Ascending aorta (tissue), 2 donors: ENCODE measurements at regions not wholly inside any gene's neighbourhood (a gene's known extent, or its start where the extent isn't known, plus 50 kb on each side); places are given as distances from the start of the nearest gene placed in this dataset.

Experiments used
- DNase-seq, 2 donors: peaks; one replicate each; pipeline ENCODE4 v3.0.0-alpha.2; 2019; ENCODE audit warnings: low spot score in 2 of 2
- H3K27ac ChIP-seq, 2 donors: fragments of 200-600 bp; sonication (generic); one replicate each; pipeline ENCODE4 v1.5.1; 2016 to 2017; ENCODE audit warnings: mild to moderate bottlenecking in 1 of 2
- H3K27me3 ChIP-seq: fragments of 200-600 bp; sonication (generic); one replicate; pipeline ENCODE4 v1.5.1; 2017
- H3K36me3 ChIP-seq, 2 donors: fragments of 200-600 bp; sonication (generic); one replicate each; pipeline ENCODE4 v1.5.1; 2016
- H3K4me1 ChIP-seq, 2 donors: fragments of 200-600 bp; sonication (generic); one replicate each; pipeline ENCODE4 v1.5.1; 2016 to 2017; ENCODE audit warnings: mild to moderate bottlenecking in 1 of 2
- H3K4me3 ChIP-seq, 2 donors: fragments of 200-600 bp; sonication (generic); one replicate each; pipeline ENCODE4 v1.5.1; 2016 to 2017; ENCODE audit warnings: mild to moderate bottlenecking in 1 of 2
- H3K9me3 ChIP-seq, 2 donors: fragments of 200-600 bp; sonication (generic); one replicate each; pipeline ENCODE4 v1.5.1; 2016
- intact Hi-C: fragments of 100-400 bp; cut with DNase I; formaldehyde crosslinking; loops from one replicate; pipeline ENCODE4 v1.15.1; 2023
- TF ChIP-seq, protein P1 (sequence below), 3 experiments: fragments of 200-600 bp in 2 of 3; fragments of 450-650 bp in 1 of 3; sonication (generic) in 2 of 3; IDR thresholded peaks; one replicate each; pipeline ENCODE4 v1.5.1; 2016 to 2019; ENCODE audit warnings: antibody characterized with exemption in 3 of 3, mild to moderate bottlenecking in 1 of 3, moderate library complexity in 1 of 3

DNA sequence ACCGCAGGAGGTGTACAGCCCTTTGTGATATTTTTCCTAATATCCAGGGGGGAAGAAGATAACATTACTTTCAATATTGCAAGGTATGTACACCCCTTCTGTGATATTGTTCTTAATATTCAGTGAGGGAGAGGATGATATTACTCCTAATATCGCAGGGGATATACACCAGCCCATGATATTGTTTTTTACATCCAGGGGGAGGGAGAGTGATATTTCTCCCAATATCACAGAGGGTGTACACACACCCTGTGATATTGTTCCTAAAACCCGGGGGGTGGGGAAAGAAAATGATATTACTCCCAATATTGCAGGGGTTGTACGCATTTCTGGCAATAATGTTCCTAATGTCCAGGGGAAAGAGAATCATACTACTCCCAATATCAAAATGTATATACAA lies 58.0 kb upstream of the SLC25A48 start:
- Histone ChIP-seq H3K27me3 (no peaks in the 10 kb centered on the region), H3K9me3 (no peaks in the 10 kb centered on the region), H3K4me1 (no peaks in the 10 kb centered on the region), H3K4me3 (no peak overlapping the region), H3K36me3 (no peaks in the 10 kb centered on the region), H3K27ac (no peak overlapping the region)
- TF ChIP-seq, protein P1, sequence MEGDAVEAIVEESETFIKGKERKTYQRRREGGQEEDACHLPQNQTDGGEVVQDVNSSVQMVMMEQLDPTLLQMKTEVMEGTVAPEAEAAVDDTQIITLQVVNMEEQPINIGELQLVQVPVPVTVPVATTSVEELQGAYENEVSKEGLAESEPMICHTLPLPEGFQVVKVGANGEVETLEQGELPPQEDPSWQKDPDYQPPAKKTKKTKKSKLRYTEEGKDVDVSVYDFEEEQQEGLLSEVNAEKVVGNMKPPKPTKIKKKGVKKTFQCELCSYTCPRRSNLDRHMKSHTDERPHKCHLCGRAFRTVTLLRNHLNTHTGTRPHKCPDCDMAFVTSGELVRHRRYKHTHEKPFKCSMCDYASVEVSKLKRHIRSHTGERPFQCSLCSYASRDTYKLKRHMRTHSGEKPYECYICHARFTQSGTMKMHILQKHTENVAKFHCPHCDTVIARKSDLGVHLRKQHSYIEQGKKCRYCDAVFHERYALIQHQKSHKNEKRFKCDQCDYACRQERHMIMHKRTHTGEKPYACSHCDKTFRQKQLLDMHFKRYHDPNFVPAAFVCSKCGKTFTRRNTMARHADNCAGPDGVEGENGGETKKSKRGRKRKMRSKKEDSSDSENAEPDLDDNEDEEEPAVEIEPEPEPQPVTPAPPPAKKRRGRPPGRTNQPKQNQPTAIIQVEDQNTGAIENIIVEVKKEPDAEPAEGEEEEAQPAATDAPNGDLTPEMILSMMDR (IDR thresholded peaks at IDR 0.05), result no peak
- DNase-seq, result no peak
- intact Hi-C loops, result no loop called here

DNA sequence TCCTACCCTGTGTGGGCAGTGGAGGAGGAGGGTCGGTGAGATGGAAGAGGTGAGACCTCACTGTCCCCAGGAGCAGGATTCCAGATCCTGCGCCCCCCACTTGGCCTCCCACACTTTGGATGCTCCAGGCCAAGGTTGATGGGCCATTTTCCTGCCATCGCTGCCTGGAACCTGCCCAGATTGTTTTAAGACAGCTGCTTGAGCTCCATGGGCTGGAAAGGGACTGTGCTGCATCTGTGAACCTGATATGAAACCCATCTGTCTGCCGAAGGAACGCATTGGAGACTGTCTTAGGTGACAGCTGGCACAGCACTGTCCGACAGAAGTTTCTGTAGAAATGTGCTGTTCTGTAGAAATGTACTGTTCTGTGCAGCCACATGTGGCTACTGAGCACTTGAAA lies 72.7 kb upstream of the SLC25A48 start:
- TF ChIP-seq, protein P1 (IDR thresholded peaks at IDR 0.05), result no peak
- Histone ChIP-seq H3K36me3 (no peaks in the 10 kb centered on the region), H3K27me3 (no peaks in the 10 kb centered on the region), H3K27ac (no peak overlapping the region), H3K9me3 (no peaks in the 10 kb centered on the region), H3K4me1 (no peaks in the 10 kb centered on the region), H3K4me3 (no peak overlapping the region)
- intact Hi-C loops, result no loop called here
- DNase-seq, result no peak

DNA sequence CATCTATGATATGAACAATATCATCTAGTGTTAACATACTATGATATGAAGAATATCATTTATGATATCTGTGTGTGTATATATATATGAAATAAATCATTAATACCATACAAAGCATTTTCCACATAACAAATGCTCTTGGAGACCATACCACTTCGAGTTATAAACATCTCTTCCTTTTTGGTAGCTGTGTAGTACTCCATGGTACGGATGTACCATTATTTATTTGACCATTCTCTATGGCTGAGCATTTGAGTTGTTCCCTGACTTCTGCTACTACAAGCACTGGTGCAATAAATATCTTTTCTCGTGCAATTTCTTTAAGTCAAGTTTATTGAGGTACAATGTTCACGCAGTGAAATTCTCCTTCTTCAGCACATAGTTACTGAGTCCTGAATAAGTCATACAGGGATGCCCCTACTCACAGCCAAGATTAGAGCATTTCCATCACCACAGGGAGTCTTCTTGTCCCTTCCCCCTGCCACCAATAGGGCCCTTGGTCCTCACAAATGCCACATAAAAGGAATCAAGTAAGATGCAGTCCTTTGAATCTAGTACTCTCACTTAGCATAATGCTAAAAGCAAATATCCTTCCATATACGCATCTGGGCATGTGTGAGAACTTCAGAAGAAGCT lies 75.2 kb upstream of the SLC25A48 start:
- Histone ChIP-seq H3K9me3 (no peaks in the 10 kb centered on the region), H3K4me3 (no peak overlapping the region), H3K27me3 (no peaks in the 10 kb centered on the region), H3K36me3 (no peaks in the 10 kb centered on the region), H3K27ac (no peak overlapping the region), H3K4me1 (no peaks in the 10 kb centered on the region)
- no peak for DNase-seq
- TF ChIP-seq, protein P1 (IDR thresholded peaks at IDR 0.05), result no peak
- intact Hi-C loops, result no loop called here

DNA sequence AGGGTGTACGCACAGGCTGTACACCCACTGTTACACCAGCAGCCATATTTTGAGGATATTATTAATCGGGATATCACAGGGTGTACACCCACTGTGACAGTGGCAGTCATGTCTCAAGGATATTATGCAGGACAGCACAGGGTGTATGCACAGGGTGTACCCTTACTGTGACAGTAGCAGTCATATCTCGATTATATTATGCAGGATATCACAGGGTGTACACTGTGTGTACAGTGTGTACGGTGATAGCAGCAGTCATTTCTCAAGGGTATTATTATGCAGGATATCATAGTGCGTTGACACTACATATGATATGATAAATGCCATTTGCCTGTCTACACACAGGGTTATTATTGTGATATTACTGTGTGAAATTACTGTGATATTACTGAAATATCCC lies 80.5 kb upstream of the SLC25A48 start:
- no peaks in the 10 kb centered on the region for H3K27me3 ChIP-seq
- no peak overlapping the region for H3K4me3 ChIP-seq
- no peaks in the 10 kb centered on the region for H3K4me1 ChIP-seq
- DNase-seq, result no peak
- intact Hi-C loops, result no loop called here
- H3K36me3 ChIP-seq, result no peaks in the 10 kb centered on the region
- TF ChIP-seq, protein P1 (IDR thresholded peaks at IDR 0.05), result no peak
- H3K9me3 ChIP-seq, result no peaks in the 10 kb centered on the region
- H3K27ac ChIP-seq, result no peak overlapping the region

DNA sequence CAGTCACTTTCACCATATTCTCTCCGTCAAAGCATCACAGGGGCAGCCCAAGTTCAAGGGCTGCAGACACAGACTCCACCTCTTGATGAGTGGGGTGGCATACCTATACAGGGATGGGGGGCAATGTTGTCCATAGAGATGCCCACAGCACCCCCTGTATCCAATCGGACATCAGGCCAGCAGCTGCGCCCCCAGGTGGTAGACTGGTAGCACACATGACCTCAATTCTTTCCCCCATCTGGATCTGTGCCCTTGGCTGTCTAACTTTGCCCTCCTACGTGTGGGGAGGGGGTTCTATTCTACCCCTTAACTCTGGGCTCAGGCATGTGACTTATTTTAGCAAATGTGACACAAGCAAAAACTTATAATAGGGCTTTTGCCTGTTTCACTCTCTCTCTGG lies 84.0 kb upstream of the SLC25A48 start:
- no peaks in the 10 kb centered on the region for H3K27me3 ChIP-seq
- H3K27ac ChIP-seq, result no peak overlapping the region
- TF ChIP-seq, protein P1 (IDR thresholded peaks at IDR 0.05), result no peak
- H3K4me3 ChIP-seq, result no peak overlapping the region
- no peaks in the 10 kb centered on the region for H3K36me3 ChIP-seq
- DNase-seq, result no peak
- intact Hi-C loops, result no loop called here
- H3K9me3 ChIP-seq, result no peaks in the 10 kb centered on the region
- H3K4me1 ChIP-seq, result no peaks in the 10 kb centered on the region

DNA sequence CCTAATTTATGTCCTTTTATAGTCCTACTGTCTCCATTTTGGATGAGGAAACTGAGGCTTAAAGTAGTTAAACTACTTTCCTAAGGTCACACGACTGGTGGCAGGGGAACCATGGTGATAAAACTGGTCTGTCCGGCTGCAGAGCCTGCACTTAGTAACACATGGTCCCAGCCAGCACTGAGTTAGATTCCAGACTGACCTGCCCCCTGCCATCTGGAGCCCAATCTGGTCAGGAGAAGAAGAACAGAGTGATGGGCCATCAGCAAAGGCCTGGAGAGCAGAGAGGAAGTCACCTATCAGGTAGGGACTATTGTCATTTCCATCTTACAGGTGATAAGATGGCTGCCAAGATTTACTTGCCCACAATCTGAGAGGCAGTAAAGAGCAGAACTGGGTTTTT lies 86.6 kb upstream of the SLC25A48 start:
- intact Hi-C loops, result no loop called here
- Histone ChIP-seq H3K4me3 (no peak overlapping the region), H3K27ac (no peak overlapping the region), H3K9me3 (no peaks in the 10 kb centered on the region), H3K36me3 (no peaks in the 10 kb centered on the region), H3K4me1 (no peaks in the 10 kb centered on the region), H3K27me3 (no peaks in the 10 kb centered on the region)
- DNase-seq, result no peak
- TF ChIP-seq, protein P1 (IDR thresholded peaks at IDR 0.05), result no peak
